Neural cell (in vitro differentiated cells): ENCODE measurements at regions not wholly inside any gene's neighbourhood (a gene's known extent, or its start where the extent isn't known, plus 50 kb on each side); places are given as distances from the start of the nearest gene placed in this dataset.
"Not testable (repeated sequence)": the region's sequence is repeated elsewhere in the genome, so short reads cannot be mapped to it uniquely, and the experiment has no call there.

ENCODE experiments used
- CTCF ChIP-seq: fragments of 450-650 bp; IDR thresholded peaks from 2 replicates; pipeline ENCODE4 v1.5.1; 2014; ENCODE audit warnings: antibody characterized with exemption, mild to moderate bottlenecking, moderate library complexity; ENCODE audit not compliant: poor library complexity, severe bottlenecking
- EP300 ChIP-seq: fragments of 450-650 bp; conservative IDR thresholded peaks from 2 replicates; pipeline ENCODE4 v1.6.1; 2014; ENCODE audit warnings: antibody characterized with exemption, mild to moderate bottlenecking, moderate library complexity; ENCODE audit not compliant: poor library complexity, severe bottlenecking
- EZH2 ChIP-seq: fragments of 200-600, 300-800 bp; shearing (Covaris generic), sonication (generic); IDR thresholded peaks from 2 replicates; pipeline ENCODE4 v1.6.1; 2014; ENCODE audit warnings: antibody characterized with exemption, low read length, borderline replicate concordance, mild to moderate bottlenecking; ENCODE audit not compliant: insufficient read depth, poor library complexity, severe bottlenecking
- MXI1 ChIP-seq: fragments of 450-650 bp; conservative IDR thresholded peaks from 2 replicates; pipeline ENCODE4 v1.6.1; 2014; ENCODE audit warnings: antibody characterized with exemption, mild to moderate bottlenecking; ENCODE audit not compliant: poor library complexity, severe bottlenecking
- POLR2AphosphoS5 ChIP-seq: IDR thresholded peaks from 2 replicates; pipeline ENCODE4 v1.6.1; 2012
- RAD21 ChIP-seq: fragments of 450-650 bp; conservative IDR thresholded peaks from 2 replicates; pipeline ENCODE4 v1.6.1; 2014; ENCODE audit warnings: antibody characterized with exemption, mild to moderate bottlenecking, moderate library complexity
- REST ChIP-seq: IDR thresholded peaks from 2 replicates; pipeline ENCODE4 v1.6.1; 2012; ENCODE audit warnings: borderline replicate concordance
- SMC3 ChIP-seq: fragments of 450-650 bp; conservative IDR thresholded peaks from 2 replicates; pipeline ENCODE4 v1.6.1; 2014; ENCODE audit warnings: antibody characterized with exemption, mild to moderate bottlenecking, moderate library complexity; ENCODE audit not compliant: poor library complexity
- TAF1 ChIP-seq: IDR thresholded peaks from 2 replicates; pipeline ENCODE4 v1.6.1; 2012; ENCODE audit warnings: low read depth

DNA sequence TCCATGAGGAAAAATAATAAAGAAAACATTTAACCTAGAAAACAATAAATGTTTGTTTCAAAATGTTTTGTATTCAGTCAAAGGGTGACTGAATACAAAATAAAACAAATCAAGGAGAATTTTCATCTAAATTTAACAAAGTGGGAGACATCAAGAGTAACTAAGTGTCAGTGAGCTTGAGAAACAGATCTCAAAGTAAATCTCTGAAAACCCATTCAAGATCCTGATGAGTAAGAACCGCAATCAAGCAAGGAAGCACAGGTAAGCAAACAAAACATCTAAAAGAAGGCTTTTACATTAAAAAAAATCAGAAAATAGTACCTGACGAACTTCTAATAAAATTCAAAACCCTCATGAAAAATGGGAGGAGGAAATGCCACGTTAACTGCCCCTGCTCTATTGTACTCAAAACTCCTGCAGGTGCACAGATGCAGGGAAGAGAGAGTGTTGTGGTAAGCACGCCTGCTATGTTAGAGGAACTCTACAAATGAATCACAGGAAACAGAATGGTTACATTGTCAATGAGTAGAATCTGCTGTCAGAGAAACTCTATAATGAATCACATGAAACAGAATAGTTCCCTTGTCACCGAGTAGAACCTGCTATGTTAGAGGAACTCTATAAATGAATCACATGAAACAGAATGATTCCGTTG is 309.6 kb upstream of the FRG1 start:
- TF ChIP-seq CTCF, EZH2, POLR2AphosphoS5, REST, TAF1, EP300, RAD21, SMC3, MXI1: not testable (repeated sequence)
